Stomach (tissue), 8 donors: ENCODE measurements at regions not wholly inside any gene's neighbourhood (a gene's known extent, or its start where the extent isn't known, plus 50 kb on each side); places are given as distances from the start of the nearest gene placed in this dataset.

Experiments
- DNase-seq, 2 donors: peaks; one replicate each; pipeline versions ENCODE4 v3.0.0 to v3.0.0-alpha.2; 2013 to 2019
- H3K27ac ChIP-seq, 5 donors: fragments of 200-600 bp in 4 of 5; sonication (generic) in 4 of 5; one replicate each; pipeline ENCODE4 v1.5.1; 2013 to 2019; ENCODE audit warnings: mild to moderate bottlenecking in 1 of 5, moderate library complexity in 1 of 5
- H3K27me3 ChIP-seq, 3 donors: fragments of 200-600 bp; sonication (generic); one replicate each; pipeline ENCODE4 v1.5.1; 2017 to 2019; ENCODE audit warnings: mixed run types in 1 of 3
- H3K36me3 ChIP-seq, 4 donors: fragments of 200-600 bp; sonication (generic); 1 replicate in 3 of 4; 2 replicates in 1 of 4; pipeline ENCODE4 v1.5.1; 2016 to 2019
- H3K4me1 ChIP-seq, 4 donors: fragments of 200-600 bp; sonication (generic); one replicate each; pipeline ENCODE4 v1.5.1; 2016 to 2019
- H3K4me3 ChIP-seq, 4 donors: fragments of 200-600 bp; sonication (generic) in 3 of 4; one replicate each; pipeline ENCODE4 v1.5.1; 2016 to 2019; ENCODE audit warnings: mild to moderate bottlenecking in 1 of 4
- H3K9me3 ChIP-seq, 4 donors: fragments of 200-600 bp; sonication (generic); one replicate each; pipeline ENCODE4 v1.5.1; 2016 to 2019
- EP300 ChIP-seq: sonication (generic); formaldehyde crosslinking; IDR thresholded peaks from one replicate; pipeline ENCODE4 v1.6.1; 2017; ENCODE audit warnings: antibody characterized with exemption
- POLR2A ChIP-seq, 4 donors: fragments of 450-650 bp; IDR thresholded peaks; one replicate each; pipeline ENCODE4 v1.6.1; 2016; ENCODE audit warnings: antibody characterized with exemption in 4 of 4, control low read depth in 2 of 4, mild to moderate bottlenecking in 1 of 4, moderate library complexity in 1 of 4
- POLR2AphosphoS5 ChIP-seq, 3 donors: sonication (generic); formaldehyde crosslinking; IDR thresholded peaks; one replicate each; pipeline ENCODE4 v1.6.1; 2016; ENCODE audit warnings: antibody characterized with exemption in 3 of 3
- WGBS, 5 donors: extraction: QIAGEN DNeasy Blood & Tissue Kit in 3 of 5; methylation state at CpG; one replicate each; pipeline versions ENCODE4 v1.1.5 to v1.1.7; 2013 to 2018; 5-methylcytosine and 5-hydroxymethylcytosine counted together
- intact Hi-C: fragments of 100-400 bp; cut with DNase I; formaldehyde crosslinking; loops from one replicate; pipeline ENCODE4 v1.15.1; 2023; ENCODE audit warnings: low total_unique reads
- TF ChIP-seq, protein P1 (sequence below), 7 experiments: fragments of 450-650 bp in 4 of 7; fragments of 200-600 bp in 3 of 7; sonication (generic) in 3 of 7; IDR thresholded peaks; one replicate each; pipeline ENCODE4 v1.5.1; 2016 to 2019; ENCODE audit warnings: antibody characterized with exemption in 7 of 7, control low read depth in 2 of 7, mild to moderate bottlenecking in 1 of 7
- donor health status: healthy with polysubstance abuse.
- donor health status: Bipolar disorder and iron deficiency.
- donor health status: healthy.

DNA sequence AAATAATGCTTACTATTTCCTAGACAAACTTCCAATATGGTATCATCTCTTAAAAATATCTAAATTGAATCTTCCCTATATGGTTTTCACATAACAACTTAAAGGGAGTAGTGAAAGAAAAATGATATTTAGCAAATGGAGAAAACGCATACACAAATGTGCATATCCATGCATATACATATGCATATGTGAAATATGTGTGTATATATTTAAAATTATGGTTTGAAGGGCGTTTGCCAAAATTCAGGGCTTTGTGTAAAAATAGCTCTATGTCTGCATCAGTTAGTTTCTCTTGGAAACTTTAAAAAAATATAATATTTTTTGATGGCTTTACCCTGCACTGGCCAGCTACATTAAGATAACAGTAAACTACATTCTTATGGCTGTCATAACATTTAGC, 986.7 kb downstream of the BCL11A start:
- WGBS, 5 donors = 61 to 84% (median 67%) methylated on average over 2 of the region's 2 CpGs
- Histone ChIP-seq H3K27ac (no peak overlapping the region), H3K4me1 (peaks cover 0 to 20% (median 8%) of the 10 kb centered on the region in 4 donors), H3K4me3 (no peak overlapping the region), H3K36me3 (no peaks in the 10 kb centered on the region), H3K9me3 (no peaks in the 10 kb centered on the region), H3K27me3 (no peaks in the 10 kb centered on the region)
- no peak for TF ChIP-seq POLR2A (IDR thresholded peaks at IDR 0.05)
- no peak for TF ChIP-seq EP300
- TF ChIP-seq, protein P1, sequence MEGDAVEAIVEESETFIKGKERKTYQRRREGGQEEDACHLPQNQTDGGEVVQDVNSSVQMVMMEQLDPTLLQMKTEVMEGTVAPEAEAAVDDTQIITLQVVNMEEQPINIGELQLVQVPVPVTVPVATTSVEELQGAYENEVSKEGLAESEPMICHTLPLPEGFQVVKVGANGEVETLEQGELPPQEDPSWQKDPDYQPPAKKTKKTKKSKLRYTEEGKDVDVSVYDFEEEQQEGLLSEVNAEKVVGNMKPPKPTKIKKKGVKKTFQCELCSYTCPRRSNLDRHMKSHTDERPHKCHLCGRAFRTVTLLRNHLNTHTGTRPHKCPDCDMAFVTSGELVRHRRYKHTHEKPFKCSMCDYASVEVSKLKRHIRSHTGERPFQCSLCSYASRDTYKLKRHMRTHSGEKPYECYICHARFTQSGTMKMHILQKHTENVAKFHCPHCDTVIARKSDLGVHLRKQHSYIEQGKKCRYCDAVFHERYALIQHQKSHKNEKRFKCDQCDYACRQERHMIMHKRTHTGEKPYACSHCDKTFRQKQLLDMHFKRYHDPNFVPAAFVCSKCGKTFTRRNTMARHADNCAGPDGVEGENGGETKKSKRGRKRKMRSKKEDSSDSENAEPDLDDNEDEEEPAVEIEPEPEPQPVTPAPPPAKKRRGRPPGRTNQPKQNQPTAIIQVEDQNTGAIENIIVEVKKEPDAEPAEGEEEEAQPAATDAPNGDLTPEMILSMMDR (IDR thresholded peaks at IDR 0.05) = no peak
- no peak for TF ChIP-seq POLR2AphosphoS5 (IDR thresholded peaks at IDR 0.05)
- no peak for DNase-seq
- intact Hi-C loops = no loop called here

DNA sequence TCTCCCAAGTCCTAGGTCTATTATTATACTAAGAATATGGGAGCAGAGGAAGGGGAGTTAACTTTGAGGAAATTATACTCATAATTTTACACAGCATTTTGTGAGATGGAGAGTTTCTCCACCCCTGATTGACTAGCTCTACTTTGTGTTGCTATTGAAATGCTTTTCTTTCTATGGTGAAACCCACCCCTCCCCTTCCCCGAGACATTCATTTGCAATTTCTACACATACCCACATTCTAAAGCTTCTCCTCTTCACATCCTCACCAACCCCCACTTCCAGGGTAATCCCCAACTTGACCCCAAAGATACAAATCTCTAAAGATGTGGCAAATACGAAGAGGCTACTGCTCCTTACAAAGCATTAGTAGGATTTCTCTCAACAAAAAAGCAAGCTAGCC, 992.2 kb downstream of the BCL11A start:
- Histone ChIP-seq H3K9me3 (no peaks in the 10 kb centered on the region), H3K27me3 (no peaks in the 10 kb centered on the region), H3K4me1 (no peaks in the 10 kb centered on the region), H3K4me3 (no peak overlapping the region), H3K36me3 (no peaks in the 10 kb centered on the region), H3K27ac (no peak overlapping the region)
- WGBS, 5 donors = 63 to 82% (median 63%) methylated on average over 2 of the region's 2 CpGs
- TF ChIP-seq, protein P1 (IDR thresholded peaks at IDR 0.05) = no peak
- TF ChIP-seq POLR2A (IDR thresholded peaks at IDR 0.05) = no peak
- TF ChIP-seq EP300 = no peak
- TF ChIP-seq POLR2AphosphoS5 (IDR thresholded peaks at IDR 0.05) = no peak
- no peak for DNase-seq
- intact Hi-C loops = no loop called here

- H3K27me3 ChIP-seq = no peaks in the 10 kb centered on the region
- H3K4me3 ChIP-seq = no peak overlapping the region
- H3K27ac ChIP-seq = no peak overlapping the region
- DNase-seq = no peak
- intact Hi-C loops = no loop called here
- H3K4me1 ChIP-seq = no peaks in the 10 kb centered on the region
- H3K9me3 ChIP-seq = no peaks in the 10 kb centered on the region
- no peak for TF ChIP-seq POLR2AphosphoS5 (IDR thresholded peaks at IDR 0.05)
- no peak for TF ChIP-seq POLR2A (IDR thresholded peaks at IDR 0.05)
- TF ChIP-seq, protein P1 (IDR thresholded peaks at IDR 0.05) = no peak
- no peak for TF ChIP-seq EP300
- WGBS, 5 donors = 49 to 74% (median 73%) methylated on average over 3 of the region's 3 CpGs
- no peaks in the 10 kb centered on the region for H3K36me3 ChIP-seq
Observed at GRCh38 chr2:59560769-59561168, 992.7 kb downstream of the BCL11A start.

GRCh38 chr2:59540864-59541263, 1012.6 kb downstream of the BCL11A start:
- Histone ChIP-seq H3K36me3 (no peaks in the 10 kb centered on the region), H3K27ac (no peak overlapping the region), H3K27me3 (no peaks in the 10 kb centered on the region), H3K4me3 (no peak overlapping the region), H3K4me1 (no peaks in the 10 kb centered on the region), H3K9me3 (no peaks in the 10 kb centered on the region)
- no peak for TF ChIP-seq POLR2A (IDR thresholded peaks at IDR 0.05)
- no peak for TF ChIP-seq POLR2AphosphoS5 (IDR thresholded peaks at IDR 0.05)
- TF ChIP-seq EP300 = no peak
- TF ChIP-seq, protein P1 (IDR thresholded peaks at IDR 0.05) = no peak
- 63 to 84% (median 73%) methylated on average over 4 of the region's 4 CpGs for WGBS, 5 donors
- intact Hi-C loops = no loop called here
- DNase-seq = no peak
